ENCODE measurements at regions not wholly inside any gene's neighbourhood (a gene's known extent, or its start where the extent isn't known, plus 50 kb on each side); places are given as distances from the start of the nearest gene placed in this dataset.

DNA sequence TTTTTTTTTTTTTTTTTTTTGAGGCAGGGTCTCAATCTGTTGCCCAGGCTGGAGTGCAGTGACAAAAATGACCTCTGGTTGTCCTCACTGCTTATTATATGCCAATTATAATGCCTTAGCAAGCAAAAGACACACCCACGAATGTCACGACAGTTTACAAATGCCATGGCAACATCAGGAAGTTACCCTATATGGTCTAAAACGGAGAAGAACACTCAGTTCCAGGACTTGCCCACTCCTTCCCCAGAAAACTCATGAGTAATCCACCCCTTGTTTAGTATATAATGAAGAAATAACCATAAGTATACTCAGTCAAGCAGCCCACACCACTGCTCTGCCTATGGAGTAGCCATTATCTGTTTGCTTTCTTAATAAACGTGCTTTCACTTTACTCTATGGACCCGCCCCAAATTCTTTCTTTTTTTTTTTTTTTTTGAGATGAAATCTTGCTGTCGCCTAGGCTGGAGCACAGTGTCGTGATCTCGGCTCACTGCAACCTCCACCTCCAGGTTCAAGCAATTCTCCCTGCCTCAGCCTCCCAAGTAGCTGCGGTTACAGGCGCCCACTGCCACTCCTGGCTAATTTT is 106.2 kb downstream of the SMIM20 start:
- peak; percentile 52 for DNase-seq (ENCODE audit: low spot score)

DNA sequence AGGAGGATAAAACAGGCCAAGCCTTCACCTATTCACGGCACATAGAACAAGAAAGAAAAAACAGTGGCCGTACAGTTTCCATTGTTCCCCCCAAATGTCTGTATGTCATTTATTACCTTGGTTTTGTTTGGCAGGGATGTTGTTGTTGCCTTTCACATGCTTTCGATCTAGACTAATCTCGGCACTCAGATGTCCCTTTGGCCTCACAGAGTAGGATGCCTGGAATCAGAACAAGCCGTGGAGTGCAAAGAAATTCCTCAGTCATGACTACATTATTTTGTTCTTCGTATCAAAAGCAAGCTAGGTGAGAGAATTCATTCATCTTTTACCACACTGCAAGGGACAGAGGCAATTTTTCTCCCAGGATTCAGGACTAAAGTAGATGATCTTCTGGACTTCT is 106.9 kb downstream of the SMIM20 start:
- no peak for DNase-seq (ENCODE audit: low spot score)

DNA sequence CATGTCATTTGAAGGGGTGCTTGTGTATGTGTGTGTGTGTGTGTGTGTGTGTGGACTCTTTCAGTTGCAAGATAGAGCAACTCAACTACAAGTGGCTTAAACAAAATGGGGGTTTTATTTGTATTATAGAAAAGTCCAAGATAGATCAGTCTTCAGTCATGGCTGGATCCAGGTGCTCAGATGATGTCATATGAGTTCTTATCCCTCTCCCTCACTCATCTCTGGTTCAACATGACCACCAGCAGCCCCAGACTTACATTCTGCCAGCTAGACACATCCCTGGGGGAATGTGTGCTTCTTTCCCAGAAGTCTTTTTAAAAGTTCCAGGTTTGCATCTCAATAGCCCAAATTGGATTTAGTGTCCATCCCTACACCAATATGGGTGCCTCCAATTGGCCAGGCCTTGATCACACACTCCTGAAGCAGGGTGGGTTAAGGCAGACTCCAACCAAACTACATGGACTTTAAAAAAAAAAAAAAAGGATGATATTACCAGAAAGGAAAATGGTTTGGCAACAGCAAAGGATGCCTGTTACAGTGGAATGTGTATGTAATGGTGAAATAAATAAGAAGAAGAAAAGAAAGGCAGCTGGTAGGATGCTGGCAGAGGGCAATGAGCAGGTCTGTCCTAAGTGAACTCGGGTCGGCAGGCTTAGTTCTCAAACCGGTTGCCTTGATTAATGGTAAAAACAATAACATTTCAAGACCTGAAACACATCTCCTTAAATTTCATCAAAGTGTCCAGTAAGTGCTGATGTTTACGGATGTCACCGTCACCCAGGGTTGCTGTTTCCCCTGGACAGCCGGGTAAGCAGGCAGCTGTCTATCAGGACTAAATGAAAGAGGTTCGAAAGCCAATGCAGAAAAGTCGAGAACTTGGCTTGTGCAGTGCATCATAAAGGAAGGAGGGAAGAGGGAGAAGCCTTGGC is 107.7 kb downstream of the SMIM20 start:
- peak; percentile 48 for DNase-seq (ENCODE audit: low spot score)

DNA sequence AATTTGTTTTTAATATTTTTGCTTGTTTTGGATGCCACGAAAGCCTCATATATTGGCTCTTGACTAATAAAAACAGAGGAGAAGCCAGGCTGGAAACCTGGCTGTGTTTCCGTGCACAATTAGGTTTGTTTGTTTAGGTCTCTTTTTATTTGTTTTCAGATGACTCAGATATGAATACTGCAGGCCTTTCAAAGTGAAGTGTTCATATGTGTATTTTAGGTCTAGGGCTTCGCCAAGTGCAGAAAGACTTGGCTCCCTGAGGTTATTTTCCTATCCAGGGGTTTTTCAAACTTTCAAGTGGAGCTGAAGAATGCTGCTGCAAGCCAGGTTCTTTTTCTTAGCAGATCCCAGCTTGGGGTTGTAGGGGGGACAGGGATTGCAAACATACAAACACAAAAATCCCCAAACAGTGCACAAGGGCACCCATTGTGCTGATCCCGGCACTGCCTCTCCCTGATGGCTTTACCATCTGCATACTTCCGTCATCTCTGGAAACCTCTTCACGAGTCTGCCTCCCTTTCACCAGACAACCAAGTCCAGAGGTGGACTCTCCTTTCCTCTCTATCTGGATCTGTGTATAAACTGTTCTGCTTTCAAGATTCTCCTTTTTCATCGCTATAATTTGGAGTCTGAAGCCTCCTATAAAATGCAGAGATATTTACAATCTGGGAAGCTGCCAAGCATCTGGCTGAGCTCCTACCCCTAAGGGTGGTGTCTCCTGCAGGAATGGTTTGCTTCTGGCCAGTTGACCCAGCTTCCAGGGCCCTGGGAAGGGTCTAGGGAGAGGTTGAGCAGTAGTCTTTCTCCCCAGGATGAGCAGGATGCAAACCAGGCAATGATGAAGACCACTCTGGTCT is 108.6 kb downstream of the SMIM20 start:
- DNase-seq (ENCODE audit: low spot score), result peak; percentile 82

DNA sequence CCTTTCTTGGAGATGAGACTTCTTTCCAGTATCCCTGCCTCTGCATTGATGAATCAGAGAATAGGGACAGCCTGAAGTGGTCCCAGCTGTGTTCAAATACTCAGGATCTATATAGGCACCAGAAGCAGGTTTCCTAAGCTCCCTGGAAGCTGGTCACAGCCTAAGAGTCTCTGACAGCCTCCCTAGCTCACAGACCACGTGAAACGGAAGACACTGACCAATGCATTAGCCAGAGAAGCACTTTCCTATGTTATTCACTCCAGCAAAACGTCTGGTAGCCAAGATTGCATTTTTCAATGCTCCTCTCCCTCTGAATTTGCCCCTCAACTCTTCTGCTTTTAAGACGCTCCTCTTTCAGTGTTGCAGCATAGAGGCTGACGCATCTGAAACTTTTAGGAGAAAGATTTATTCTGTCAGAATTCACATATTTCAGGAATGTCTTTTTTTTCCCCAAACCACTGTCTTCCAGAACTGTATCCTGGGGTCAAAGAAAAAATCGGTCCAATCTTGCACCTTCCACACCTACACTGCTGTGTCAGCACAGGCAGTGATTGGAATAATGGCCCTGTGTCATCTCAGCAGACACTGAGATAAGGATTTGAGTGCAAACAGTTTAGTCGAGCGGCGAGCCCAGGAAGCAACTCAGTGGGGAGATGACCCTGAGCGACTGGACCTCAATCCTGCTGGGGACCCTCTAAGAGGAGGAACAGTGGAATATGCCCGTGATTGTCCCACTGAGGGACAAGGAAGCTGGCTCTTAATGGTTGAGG is 109.4 kb downstream of the SMIM20 start:
- no peak for DNase-seq (ENCODE audit: low spot score)

DNA sequence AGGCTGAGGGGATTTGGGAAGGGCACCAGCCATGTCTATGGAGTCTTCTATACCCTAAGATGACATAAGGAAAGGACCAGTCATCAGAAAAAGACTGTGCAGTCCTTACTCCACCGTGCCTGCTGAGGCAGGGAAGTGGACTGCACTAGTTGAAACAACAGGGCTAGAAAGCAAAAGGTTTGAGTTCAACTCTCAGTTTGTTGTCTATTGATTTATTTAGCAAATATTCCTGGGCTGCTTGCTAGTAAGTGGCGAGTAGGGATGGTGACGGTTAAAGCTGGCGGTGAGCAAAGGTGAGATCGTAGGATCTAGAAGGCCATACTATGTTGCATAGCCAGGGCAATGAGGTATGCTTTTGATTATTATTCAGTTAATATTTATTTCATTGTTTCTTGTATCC is 110.1 kb downstream of the SMIM20 start:
- DNase-seq (ENCODE audit: low spot score), result no peak

DNA sequence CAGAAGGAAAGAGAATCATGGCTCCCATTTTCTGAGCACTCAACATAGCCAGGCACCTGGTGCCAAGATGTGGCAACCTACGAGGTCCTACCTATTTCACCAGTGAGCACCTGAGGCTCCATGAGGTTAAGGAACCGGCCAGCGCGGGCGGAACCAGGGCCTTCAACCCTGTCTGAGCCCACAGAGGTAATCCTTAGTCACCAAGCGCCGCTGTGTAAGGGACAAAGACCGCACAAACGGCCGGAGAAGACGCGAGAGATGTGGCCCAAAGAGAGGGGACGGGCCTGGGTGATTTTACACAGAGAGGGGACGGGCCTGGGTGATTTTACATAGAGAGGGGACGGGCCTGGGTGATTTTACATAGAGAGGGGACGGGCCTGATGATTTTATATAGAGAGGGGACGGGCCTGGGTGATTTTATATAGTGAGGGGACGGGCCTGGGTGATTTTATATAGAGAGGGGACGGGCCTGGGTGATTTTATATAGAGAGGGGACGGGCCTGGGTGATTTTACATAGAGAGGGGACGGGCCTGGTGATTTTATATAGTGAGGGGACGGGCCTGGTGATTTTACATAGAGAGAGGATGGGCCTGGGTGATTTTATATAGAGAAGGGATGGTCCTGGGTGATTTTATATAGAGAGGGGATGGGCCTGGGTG is 114.2 kb downstream of the SMIM20 start:
- no peak for DNase-seq (ENCODE audit: low spot score)

DNA sequence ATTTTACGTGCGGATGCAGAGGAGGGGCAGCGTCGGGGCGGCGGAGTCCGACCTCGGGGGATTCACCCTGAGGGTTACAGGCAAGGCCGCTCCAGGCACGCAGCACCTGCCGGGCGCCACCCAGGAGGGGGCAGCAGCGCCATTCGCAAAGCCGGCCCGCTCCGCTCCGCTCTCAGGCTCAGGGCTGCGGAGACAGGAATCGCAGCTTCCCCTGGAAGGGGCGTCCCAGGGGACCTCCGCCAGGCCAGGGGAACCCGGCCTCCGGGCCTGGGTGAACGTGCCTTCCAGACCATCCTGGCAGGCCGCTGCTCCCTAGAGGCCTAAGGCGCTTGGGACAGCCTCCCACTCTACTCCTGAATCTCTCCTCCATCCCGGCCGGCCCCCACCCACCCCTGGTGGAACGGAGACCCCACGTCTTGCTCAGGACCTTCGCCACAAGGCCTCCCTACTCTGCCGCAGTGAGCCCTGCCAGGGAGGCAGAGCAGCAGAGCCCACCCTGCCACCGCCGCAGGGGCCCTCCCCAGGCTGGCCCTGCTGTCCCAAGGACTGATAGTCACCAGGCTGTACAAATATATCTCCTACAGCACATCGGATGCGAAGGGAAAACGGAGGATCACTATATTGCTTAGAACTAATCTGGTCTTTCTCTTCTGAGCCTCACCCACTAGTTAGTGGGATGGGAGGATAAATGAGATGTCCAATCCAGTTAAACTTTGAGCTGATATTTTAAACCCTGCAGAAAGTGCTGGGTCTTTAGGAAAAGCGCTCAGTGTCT is 115.0 kb downstream of the SMIM20 start:
- DNase-seq (ENCODE audit: low spot score), result no peak

DNA sequence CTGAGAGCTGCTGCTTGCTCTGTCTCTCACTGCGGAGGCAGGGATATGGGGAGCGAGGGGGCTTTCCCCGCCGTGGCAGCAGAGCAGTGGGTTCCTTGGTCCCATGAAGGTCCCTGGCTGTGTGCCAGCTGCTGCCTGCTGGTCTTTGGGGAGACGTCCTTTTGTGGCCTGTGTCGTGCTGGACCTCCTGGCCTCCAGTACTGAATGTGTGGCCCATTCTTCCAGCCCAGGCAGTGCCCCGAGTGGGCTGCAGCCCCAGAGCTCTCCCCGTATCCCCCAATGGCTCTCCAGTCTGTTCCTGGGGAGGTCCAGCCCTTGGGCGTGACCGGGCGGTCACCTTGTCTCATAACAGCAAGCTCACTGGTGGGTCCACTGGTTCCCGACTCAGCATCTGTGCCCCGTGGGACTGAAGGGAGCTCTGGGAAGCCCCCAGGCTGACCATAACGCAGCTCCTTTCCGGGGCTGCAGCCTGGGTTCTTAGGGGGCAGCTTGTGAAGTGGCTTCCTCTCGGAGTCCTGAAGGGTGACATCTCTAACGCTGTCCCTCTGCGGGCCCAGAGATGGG is 115.6 kb downstream of the SMIM20 start:
- no peak for DNase-seq (ENCODE audit: low spot score)

DNA sequence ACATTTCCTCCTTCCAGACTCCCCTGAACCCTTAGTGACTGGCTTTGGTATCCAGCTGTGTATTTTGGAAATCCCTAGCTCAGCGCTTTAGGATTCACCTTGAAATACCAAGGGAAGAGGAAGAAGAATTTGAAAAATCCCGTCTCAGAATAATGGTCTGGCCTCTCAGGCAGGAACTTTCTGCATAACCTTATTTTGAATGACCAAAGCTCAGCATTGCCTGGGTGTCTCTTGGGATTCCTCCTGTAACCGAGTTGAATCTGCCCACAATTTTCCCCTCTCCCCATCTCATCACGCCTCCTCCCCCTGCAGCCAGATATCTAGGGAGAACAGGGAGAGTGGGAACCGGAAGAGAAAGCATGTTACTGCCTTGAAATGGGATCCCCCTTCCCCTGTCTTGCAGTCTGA is 116.2 kb downstream of the SMIM20 start:
- no peak for DNase-seq (ENCODE audit: low spot score)

DNA sequence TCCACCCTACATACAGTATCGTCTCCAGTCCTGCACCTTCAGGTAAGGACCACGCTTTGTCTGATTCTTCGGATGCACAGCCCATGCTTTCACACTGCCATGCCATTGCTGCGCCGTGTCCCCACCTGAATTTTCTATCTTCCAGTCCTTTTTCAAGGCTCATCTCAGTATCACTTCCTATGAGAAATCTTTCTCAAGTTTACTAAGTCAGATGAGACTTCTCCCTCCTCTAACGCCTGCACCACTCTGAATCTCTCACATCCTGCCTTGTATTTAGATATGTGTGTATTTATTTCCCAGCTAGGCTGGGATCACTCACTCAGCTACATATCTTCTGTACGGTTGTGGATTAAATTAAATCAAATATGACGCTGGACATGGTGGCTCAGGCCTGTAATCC is 116.8 kb downstream of the SMIM20 start:
- DNase-seq (ENCODE audit: low spot score), result no peak

DNA sequence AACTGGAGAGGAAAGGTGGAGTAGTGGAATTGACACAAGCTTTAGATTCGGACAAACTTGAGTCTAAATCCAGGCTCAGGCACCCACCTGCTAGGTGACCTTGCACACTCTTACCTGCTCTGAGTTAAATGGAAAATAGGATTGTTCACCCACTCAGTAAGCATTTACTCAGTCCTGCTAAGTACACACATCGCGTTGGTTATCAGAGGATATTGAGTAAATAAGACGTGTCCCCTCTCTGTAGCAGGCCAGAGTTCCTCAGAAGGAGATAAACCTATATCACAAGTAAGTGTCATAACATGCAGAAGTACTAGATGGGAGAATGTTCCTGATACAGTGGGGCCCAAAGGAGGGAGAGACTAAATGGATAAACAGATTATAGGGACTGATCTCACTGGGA is 117.7 kb downstream of the SMIM20 start:
- no peak for DNase-seq (ENCODE audit: low spot score)

DNA sequence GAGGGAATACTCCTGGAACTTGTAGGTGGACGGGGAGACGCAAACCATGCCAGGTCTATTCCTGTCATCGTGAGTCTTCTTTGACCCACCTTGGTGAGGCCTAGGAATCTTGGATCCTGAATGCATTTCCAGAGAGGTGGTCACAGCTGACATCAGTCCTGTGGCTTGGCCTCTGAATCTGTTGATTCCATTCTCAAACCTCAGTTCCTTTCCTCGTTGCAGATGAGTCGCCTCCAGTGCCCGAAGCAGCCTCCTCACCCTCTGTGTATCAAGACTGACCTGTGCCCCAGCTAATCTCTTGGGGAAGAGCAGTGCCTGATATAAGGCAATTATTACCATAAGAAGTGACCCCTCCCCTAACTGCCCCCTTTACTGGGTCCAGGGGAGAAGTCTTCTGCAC is 118.1 kb downstream of the SMIM20 start:
- no peak for DNase-seq (ENCODE audit: low spot score)

DNA sequence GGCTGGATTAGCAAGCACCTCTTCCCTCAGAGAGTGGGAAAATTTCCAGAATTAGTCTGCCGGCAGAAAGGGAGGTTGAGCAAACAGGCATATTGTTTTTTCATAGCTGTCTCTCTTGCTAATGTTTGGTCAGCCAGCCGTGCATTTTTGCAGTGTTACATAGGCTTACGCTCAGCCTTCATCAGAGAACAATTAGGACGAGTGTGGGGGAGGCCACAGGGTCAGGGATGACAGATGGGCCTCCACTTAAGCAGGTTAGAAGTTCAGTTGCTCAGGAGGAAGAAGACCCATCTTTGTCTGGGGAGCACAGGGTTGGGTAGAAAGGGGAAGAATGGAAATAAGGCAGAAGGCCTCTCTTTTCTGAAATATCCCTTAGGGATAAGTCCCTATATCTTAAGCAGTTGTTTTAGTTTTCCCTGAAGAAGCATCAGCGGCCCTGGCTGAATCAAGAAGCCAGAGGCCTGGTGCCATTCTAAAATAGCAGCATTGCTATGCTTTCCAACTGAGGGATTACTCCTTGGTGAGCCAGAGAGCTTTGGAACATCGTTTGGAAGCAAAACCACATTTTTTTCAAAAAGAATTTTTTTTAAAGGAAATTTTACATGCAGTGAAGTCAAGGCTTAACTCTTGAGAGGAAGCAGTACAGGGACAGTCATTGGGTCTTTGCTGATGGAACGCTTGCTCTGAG is 118.8 kb downstream of the SMIM20 start:
- DNase-seq (ENCODE audit: low spot score), result no peak

DNA sequence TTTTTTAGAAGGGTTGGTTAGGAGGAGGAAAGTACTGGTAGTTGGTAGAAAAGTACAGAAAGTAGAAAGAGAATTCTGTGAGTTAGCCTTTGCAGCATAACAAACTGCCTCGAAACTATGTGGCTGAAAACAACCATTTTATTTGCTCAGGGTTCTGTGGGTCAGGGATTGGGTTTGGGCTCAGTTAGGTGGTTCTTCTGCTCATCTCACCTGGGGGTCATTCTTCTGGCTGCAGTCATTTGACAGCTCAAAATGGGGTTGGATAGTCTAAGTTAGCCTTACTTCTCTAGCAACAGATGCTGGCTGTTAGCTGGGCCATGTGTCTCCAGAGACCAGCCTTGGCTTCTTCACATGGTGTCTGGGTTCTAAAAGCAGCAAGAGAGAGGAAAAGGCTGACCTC is 119.4 kb downstream of the SMIM20 start:
- DNase-seq (ENCODE audit: low spot score), result no peak

DNA sequence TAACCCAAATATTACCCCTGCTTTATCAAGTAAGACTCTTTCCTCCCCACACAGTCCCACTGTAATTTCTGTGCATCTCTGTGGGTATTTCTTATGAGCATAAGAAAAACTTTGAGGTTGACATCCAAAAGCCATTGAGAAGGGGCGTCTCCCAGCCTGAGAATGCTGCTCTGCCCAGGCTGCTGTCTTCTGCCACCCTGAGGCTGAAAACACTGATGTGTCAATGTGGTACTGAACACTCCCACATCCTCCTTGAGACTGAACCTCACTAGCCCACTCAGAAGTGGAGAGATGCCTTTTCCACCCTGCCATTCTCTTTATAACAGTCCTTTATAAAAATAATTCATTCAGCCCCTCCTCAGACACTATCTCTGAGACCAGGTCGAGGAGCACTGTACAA is 120.8 kb downstream of the SMIM20 start:
- no peak for DNase-seq (ENCODE audit: low spot score)

DNA sequence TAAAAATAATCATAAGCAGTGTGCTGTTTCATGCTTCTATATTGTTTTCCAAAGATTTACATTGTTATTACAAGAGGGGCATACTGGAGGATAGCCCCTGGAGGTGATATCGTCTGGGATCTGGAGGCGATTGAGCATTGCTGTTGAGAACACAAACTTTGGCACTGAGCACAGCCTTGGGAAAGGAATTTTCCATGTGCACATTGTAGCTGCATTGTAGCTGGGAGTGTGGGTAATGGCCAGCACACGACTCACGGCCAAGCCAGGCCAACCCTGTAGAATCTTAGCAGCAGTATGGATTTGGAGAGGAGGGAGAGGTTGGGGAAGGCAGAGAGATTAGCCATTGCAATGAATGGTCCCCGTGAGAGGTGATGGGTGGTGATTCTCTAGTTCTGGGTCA is 121.9 kb downstream of the SMIM20 start:
- DNase-seq (ENCODE audit: low spot score), result no peak

DNA sequence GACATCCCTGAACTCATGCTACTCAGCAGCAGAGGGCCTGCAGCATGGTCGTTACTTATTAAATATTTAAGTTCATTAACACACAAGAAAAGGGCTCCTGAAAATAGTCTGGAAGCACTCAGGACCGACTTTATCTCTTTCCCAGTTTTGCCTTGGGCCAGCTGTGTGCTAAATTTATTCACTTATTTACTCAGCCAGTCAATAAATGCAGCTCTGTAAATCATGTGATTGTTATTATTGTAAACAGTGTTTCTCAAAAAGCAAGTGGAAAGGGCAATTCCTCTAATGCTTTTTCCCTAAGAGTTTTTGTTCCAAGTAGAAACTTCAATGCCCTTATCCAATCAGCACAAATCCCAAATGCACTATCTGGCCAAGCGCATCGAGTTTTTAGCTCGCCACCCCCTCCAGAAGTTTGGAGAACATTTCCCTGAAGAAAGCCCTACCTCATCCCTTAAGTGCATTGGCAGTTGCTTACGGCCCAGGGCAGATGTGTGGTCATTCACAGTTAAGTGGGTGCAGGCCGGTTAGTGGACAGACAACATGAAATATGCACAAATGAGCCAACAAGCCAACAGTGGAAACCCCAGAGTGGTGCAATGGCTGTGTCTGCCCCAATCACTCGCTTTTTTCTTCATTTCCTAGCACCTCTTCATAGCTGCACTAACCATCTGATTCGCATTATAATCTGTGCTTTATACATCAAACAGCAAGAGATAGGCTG is 125.8 kb downstream of the SMIM20 start:
- DNase-seq (ENCODE audit: low spot score), result no peak

DNA sequence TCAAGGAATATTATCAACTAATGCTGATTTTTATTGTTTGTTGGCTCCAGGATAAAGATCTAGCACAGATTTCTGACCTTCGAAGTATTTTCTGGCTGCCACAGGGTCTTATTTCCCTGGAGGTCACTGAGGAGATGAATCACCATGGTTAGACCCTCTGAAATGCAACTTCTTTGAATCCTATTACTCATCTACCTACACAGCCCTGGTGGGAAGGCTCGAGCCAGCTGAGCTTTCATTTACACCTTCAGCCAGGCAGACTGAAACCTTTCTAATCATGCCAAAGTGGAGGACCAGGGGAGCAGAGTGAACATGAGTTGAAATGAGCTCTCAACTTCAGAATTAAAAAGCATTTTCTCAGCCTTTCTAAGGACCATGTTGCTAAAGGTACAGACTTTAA is 130.5 kb downstream of the SMIM20 start:
- no peak for DNase-seq (ENCODE audit: low spot score)

All from H4 (cell line).